Sciatic nerve (tissue), 2 donors: ENCODE measurements at regions not wholly inside any gene's neighbourhood (a gene's known extent, or its start where the extent isn't known, plus 50 kb on each side); places are given as distances from the start of the nearest gene placed in this dataset.
A peak's percentile ranks its signal among the peaks of the same experiment; 100 is the strongest.
"Not testable (repeated sequence)": the region's sequence is repeated elsewhere in the genome, so short reads cannot be mapped to it uniquely, and the experiment has no call there.

Experiments used
- ATAC-seq: fragments of 200-7000 bp; cut with Tn5 transposase; one replicate; pipeline ENCODE4 v1.9.1; 2020; ENCODE audit warnings: mild to moderate bottlenecking, moderate library complexity
- DNase-seq: peaks from one replicate; pipeline ENCODE4 v3.0.0-alpha.2; 2020; ENCODE audit warnings: low spot score
- intact Hi-C: fragments of 100-400 bp; cut with DNase I; formaldehyde crosslinking; loops from one replicate; pipeline ENCODE4 v1.14.2; 2022
- donor health status: DM: no; HTN: no; CAD: no.
- donor health status: DM: no; HTN: no; CAD: no.

DNA sequence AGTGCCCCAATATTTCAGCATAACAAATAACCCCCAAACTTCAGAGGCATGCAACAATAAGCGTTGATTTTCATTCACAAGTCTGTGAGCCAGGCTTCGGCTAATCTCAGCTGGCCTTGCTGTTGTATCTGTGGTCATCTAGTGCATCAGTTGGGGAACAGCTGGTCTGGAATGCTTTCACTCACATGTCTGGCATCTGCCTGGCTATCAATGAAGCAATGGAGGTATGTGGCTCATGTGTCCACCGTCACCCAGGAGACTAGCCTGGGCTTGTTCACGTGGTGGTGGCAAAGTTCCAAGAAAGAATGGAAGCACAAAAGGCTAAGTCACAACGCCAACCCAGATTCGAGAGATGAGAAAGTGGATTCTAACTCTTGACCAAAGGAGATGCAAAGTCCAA, 304.8 kb upstream of the ISX start:
- DNase-seq, result no peak
- ATAC-seq, result no peak
- intact Hi-C loops, result no loop called here

DNA sequence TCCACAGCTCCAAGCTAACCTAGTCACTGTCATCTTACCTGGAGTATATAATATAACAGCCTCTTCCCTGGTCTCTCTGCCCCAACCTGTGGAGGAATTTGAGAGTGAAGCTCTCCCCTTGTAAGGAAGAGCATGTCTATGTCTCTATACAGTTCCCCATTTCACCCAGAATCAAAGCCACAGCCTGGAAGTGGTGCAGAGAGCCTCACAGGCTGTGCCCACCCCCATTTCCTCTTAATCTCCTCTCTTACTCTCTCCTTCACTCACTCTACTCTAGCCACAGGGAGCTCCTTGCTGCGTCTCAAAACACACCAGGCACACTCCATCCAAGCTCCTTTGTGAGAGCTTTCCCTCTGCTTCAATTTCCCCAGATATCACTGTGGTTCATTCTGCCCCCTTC, 302.5 kb upstream of the ISX start:
- no peak for DNase-seq

DNA sequence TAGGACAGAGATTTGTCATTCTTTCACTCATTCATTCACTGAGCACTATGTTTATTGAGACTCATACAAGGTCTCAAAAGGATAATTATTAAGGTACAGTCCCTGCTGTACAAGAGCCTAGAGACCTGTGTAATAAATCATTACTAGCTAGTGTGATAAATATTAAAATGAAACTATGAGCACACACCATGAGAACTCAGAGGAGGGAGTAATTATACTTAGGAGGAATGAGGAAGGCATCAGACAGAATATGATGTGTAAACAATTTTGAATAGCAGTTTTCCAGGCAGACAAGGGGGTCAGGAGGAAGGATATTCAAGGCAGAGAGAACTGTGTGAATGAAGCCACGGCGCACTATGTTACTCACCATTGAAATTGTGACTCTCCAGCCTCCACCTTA, 300.8 kb upstream of the ISX start:
- intact Hi-C loops, result no loop called here
- DNase-seq (no peak), ATAC-seq (no peak)

More for the DNA sequence above, 302.5 kb upstream of the ISX start:
- intact Hi-C loops, result no loop called here
- ATAC-seq, result no peak

DNA sequence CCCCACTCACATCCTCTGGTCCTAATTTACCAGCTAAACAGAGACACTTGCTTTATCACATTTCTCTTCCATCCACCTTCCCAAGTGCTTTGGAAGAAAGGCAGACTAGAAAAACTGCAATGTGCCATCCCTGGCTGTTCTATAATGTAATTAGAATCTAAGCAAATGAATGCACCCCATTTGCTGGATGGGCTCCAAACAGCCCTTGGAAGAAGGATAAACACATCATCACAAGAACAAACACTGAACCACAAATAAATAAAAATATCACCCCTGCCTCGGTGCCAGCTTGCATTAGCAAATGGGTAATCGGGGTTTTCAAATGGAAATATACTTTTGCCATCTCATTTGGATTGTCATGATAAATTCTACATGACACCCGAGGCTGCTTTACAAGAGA, 296.6 kb upstream of the ISX start:
- ATAC-seq (no peak), DNase-seq (no peak)
- intact Hi-C loops, result no loop called here

DNA sequence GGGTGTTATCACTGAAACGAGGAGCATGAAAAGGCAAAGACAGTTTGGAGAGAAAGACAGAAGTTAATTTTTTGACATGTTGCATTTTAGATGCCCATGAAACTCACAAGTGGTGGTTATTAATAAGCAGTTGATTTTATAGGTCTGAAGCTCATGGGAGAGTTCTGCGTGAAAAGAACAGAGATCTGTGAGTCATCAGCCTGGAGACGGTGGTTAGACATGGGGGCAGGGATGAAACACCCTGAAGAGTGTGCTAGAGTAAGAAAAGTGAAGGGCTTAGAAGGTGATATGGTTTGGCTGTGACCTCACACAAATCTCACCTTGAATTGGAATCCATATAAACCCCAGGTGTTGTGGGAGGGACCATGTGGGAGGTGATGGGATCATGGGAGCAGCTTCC, 289.1 kb upstream of the ISX start:
- intact Hi-C loops, result no loop called here

DNA sequence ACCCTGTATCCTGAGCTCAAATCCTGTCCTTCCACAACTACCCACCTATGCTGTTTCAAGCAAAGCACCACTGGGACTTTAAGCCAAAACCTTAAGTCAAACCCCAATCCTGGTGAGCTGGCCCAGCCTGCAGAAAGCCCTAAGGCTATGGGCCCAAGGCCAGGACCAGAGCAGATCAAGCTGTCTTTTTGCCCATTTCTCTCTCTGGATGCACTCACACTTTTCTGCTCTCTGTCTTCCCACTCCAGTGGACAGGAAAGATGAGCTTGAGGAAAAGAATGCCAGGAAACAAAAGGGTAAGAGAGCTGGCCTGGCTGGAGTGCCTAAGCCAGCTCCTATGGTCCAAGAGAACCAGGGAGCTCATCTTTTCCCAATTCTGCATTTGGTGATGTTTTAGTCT, 284.3 kb upstream of the ISX start:
- DNase-seq (no peak), ATAC-seq (no peak)
- intact Hi-C loops, result no loop called here

More for the DNA sequence above, 289.1 kb upstream of the ISX start:
- DNase-seq (no peak), ATAC-seq (no peak)

DNA sequence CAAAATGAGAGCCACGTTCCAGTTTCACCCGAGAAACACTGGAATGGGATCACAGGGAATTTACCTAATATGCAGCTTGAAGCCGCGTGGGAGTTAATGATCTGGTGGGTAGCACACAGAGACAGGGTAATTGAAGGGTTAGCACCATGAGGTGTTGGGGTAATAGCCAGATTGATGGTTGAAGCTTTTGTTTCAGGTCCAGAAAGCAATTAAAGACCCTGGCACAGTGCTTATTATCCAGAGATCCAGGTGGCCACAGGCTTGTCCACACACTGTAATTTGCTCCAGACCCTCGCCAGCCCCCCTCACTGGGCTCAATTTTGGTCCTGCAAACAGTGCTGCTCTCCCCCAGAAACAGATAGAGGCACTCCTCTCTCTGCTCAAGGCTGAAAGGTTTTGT, 282.5 kb upstream of the ISX start:
- no peak for DNase-seq
- no peak for ATAC-seq
- intact Hi-C loops, result no loop called here

DNA sequence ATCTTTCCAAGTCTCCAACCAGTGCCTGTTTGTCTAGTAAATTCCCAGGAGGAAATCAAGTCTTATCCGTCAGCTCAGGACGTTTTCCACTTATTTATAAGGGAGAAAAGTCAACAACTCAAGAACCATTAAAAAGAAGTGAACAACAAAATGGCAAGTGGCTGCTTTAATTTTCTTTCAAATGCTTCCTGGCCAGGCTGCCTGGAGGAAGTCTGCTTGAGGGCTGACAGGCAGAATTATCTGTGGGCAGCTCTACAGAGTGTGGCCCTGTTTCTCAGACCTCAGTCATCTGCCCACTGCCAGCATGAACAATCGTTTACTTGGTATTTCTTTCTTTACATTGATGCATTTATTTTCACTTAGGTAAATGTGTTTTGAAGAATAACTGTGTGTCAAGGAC, 281.9 kb upstream of the ISX start:
- DNase-seq (no peak), ATAC-seq (no peak)
- intact Hi-C loops, result no loop called here

DNA sequence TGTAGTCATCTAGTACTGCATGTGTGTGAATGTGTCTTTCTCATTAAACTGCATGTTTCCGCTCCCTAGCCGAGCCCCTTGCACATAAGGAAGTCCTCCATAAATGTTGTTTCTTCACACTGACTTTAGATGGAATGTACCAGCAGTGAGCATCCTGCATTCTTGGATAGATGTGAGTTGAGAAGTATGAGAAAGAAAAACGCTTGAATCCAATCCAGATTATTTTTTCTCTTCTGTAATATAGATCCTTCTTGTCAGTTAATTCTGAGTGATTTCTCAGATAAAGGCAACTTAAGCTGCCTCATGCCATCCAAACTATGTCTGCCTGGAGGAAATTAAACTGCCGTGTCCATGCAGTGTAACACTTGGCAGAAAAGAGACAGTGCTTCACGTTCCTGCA, 268.1 kb upstream of the ISX start:
- no peak for ATAC-seq
- no peak for DNase-seq
- intact Hi-C loops, result no loop called here

DNA sequence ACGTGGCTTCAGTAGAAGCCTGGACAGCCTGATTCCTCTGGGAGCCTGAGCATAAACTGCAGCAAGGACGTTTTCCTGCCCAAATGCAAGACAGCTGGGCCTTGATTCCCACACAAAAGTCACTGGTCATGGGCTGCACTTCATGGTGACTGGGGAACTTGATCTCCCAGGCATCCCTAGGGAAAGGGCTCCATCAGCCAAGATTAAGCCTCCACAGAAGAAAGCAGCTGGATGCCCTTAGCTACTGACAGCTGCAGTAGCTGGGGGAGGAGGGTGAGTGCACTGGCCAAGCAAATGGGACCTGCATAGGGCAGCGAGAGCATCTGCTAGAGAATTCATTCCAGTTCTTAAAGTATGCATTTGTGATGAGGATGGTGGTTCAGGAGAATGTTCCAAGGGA, 267.4 kb upstream of the ISX start:
- no peak for DNase-seq
- intact Hi-C loops, result no loop called here
- peak; percentile 28 for ATAC-seq

DNA sequence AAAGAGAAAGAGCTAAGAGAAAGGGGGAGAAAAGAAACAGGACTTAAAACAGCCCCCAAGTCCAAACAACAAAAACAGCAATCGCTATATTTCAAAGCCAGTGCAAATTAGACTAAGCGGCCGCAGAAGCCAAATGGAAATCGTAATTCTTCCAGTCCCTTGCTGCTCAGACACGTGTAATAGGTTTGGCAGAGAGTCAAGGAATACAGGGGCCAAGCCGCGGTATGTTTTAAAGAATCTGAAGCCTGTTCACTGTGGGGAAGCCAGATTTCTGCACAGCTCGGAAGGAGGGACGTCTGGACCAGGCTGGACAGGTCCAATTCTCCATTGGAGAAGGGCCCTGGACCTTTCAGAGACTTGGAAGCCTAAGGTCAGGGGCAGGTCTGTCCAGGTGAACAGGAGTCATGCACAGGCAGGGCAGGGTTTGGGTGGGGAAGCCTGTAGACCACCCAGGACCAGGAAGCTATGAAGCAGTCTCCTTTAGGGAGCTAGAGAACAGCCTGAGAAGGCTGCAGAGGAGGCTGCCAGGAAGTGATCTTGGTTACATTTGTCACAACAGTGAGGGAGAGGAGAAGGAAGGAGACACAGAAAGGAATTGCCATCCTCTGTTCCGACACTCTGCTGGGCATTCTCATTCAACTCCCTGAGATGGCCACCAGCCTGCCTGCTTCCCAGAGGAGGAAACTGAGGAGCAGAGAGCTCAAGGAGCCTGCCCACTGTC, 265.5 kb upstream of the ISX start:
- intact Hi-C loops, result no loop called here
- DNase-seq, result no peak
- ATAC-seq, result peak; percentile 94

DNA sequence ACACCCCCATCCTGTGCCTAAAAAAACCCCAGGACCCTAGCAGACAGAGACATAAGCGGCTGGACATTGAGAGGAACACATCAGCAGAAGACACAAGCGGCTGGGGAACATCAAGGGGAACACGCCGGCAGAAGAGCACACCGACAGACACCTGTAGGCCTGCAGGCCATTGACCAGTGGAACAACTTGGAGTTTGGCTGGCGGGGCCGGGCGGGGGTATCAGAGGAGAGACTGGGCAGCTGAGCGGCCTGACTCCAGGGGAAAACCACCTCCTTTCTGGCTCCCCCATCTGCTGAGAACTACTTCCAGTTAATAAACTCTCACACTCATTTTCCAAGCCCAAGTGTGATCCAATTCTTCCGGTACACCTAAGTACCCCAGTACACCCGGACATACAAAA, 264.7 kb upstream of the ISX start:
- ATAC-seq (no peak), DNase-seq (no peak)
- intact Hi-C loops, result no loop called here

DNA sequence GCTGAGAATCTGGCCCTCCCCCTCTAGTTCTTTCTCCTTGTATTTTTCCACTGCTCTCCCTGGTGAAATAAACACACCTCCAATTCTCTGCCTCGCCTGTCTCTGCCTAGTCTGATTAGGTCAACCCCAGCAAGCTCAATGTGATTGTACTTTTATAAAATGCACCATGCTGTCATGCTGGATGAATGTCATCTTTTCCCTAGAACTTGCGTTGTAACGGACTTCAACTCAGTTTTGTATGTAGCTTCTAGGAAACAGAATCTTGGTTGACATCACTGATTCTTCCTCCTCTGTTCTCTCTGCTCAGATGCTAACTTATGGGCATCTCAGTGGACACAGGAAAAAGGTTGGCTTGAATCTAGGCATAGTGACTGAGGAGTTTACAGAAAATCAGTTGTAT, 261.9 kb upstream of the ISX start:
- ATAC-seq, result no peak
- no peak for DNase-seq
- intact Hi-C loops, result no loop called here

DNA sequence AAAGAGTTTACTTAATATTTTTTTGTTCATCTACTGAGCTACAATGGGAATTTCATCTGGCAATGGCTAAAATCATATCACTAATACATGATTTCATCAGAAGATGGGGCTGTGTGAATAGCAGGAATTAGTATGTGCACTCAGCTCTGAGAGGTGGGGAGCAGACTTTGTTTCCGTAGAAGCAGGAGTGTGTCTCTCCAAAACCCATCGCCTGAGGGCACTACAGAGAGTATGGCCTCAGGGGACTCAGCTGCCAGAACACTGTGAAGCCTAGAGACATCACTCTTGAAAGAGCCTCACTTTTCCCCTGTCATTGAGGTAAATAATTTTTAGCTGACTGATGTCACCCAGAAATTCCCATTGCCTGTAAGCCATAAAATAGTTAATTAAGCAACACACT, 261.4 kb upstream of the ISX start:
- intact Hi-C loops, result no loop called here

DNA sequence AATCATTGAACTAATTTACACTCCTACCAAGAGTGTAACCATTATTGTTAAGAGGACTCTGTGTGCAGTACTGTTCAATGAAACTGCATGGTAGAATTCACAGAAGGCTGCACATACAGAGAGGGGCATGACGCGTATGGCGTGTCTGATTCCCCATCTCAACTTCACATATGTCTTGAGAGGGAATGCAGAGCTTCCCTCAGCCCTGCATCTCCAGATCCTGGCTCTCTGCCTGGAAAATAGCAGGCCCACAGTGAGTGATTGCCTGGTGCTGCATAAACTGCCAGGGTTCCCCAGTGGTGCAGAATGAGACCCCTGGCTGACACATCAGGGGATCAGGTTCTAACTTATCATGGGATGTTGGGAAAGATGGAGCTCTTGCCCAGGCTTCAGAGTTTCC, 260.2 kb upstream of the ISX start:
- ATAC-seq, result no peak
- DNase-seq, result no peak
- intact Hi-C loops, result no loop called here

More for the DNA sequence above, 261.4 kb upstream of the ISX start:
- DNase-seq (no peak), ATAC-seq (no peak)

DNA sequence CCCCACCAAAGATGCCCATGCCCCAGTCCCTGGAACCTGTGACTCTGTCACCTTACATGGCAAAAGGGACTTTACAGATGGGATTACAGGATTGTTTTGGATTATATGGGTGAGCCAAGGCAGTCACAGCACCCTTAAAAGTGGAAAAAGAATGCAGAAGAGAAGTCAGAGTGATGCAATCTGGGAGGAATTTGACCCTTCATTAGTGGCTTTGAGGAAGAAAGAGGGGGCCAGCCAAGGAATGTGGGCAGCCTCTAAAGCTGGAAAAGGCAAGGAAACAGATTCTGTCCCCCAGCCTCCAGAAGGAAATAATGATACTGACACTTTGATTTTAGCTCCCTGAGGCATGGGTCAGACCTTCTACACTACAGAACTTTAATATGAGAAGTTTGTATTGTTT, 257.3 kb upstream of the ISX start:
- DNase-seq, result no peak

DNA sequence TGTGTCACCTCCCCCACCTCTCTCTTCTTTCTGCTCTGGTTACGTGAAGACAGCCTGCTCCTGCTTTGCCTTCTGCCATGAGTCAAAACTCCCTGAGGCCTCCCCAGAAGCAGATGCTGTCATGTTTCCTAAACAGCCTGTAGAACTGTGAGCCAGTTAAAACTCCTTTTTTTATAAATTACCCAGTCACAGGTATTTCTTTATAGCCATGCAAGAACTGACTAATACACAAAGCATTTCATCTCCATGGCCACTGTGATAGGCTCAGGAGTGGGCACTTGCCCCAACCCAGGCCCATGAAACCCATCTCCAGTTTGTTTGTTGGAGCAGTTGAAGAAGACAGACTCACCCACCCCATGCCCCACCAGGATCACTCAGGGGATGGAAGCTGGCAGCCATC, 253.3 kb upstream of the ISX start:
- ATAC-seq, result no peak
- no peak for DNase-seq
- intact Hi-C loops, result no loop called here

More for the DNA sequence above, 257.3 kb upstream of the ISX start:
- intact Hi-C loops, result no loop called here
- ATAC-seq, result no peak

DNA sequence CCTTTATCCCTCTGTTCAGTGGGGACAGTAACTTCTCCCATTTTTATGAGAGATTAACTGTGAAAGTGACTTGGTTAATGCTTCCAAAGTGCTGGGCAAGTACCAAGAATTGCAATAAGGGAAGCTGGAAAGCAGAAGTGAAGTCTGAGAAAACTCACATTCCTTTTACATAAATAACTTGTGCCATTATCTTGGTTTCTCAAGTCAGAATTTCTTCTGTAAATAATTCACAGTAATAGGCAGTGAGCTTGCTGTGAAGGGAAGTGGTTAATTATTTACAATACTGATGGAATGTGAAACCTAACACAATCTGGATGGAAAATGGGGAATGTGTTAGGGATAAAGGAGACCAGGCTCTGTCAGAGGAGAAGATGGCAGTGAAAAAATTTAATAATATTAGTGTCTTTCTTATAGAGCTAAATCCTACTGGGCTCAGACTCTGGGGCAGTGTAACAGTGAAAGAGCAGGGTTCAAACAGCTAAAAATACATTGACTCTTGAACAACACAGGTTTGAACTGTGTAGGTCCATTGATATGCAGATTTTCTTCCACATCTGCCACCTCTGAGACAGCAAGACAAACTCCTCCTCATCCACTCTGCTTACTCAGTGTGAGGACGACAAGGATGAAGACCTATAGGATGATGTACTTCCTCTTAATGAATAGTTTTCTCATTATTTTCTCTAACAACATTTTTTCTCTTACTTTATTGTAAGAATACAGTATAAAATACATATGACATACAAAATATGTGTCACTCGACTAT, 251.5 kb upstream of the ISX start:
- ATAC-seq (no peak), DNase-seq (no peak)
- intact Hi-C loops, result no loop called here

DNA sequence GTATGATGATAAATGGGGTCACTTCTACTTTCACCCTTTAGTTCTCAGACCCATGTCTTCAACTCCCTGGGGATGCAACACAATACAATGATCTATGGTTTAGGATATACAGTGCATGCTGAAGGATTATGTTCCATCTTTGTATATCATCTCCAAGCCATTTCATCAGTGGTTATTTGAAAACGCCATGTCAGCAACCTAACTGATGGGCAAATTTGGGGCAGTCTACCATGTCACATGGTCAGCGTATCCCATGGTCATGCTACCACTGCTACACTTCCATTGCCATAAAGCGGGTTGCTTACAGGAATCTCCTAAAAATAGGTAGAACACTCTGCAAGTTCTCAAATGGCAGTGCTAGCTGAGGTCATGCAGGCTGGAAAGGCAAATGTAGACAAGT, 236.5 kb upstream of the ISX start:
- intact Hi-C loops, result no loop called here
- ATAC-seq (no peak), DNase-seq (no peak)

DNA sequence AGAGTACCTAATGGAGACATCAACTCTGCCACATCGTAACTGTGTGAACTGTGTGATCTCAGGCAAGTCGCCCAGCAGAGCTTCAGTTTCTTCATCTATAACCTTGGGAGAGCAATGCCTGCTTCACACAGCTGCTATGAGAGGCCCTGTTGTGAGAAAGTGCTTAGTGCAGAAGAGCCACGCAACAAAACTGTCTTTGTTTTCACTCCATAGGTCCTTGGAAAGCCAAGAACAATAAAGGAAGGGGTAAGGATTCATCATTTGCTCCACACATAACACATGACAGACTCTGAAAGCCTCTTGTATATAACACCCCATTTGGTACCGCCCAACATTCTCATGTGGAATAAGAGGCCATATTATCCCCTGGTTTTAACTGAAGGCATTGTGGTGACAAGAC, 231.9 kb upstream of the ISX start:
- ATAC-seq, result peak; percentile 46
- intact Hi-C loops, result no loop called here

DNA sequence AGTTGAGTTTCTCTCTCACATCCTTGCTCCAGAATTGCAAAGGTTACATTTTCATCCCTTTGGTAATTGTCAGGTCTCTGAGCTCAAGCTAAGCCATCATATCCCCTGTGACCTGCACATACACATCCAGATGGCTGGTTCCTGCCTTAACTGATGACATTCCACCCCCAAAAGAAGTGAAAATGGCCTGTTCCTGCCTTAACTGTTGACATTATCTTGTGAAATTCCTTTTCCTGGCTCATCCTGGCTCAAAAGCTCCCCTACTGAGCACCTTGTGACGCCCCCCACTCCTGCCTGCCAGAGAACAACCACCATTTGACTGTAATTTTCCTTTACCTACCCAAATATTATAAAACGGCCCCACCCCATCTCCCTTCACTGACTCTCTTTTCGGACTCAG, 231.4 kb upstream of the ISX start:
- intact Hi-C loops, DNase-seq, ATAC-seq: not testable (repeated sequence)

More for the DNA sequence above, 231.9 kb upstream of the ISX start:
- no peak for DNase-seq
